ENCODE measurements at regions not wholly inside any gene's neighbourhood (a gene's known extent, or its start where the extent isn't known, plus 50 kb on each side); places are given as distances from the start of the nearest gene placed in this dataset.

DNA sequence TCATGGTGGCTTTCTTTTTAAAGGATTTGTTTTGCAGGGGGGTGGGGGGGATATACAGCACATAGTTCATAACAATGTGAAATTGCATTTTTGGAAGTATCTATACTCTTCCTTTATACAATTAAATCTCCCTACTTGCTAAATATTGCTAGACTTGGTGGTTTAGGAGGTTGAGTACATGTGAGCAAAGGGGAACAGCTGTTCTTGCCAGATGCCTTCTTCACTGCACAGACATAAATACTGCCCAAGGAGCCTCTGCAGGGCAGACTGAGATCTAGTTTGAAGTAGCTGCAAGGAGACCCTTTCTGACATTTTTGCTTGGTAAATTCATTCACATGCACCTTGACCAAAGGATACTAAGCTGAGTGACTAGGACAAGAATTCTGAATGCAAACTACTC, 228.6 kb upstream of the IL12A start:
- TF ChIP-seq CTCF (conservative IDR thresholded peaks at IDR 0.05 in 1 of 2, IDR thresholded peaks at IDR 0.05 in 1 of 2; ENCODE audit: low read depth in 1 of 2, low read length in 2 of 2) (no peak), EZH2 (IDR thresholded peaks at IDR 0.05; ENCODE audit: low read length, missing control alignments) (no peak)
